Right lobe of liver (tissue), 6 donors: ENCODE measurements at regions not wholly inside any gene's neighbourhood (a gene's known extent, or its start where the extent isn't known, plus 50 kb on each side); places are given as distances from the start of the nearest gene placed in this dataset.

Experiments used
- ATAC-seq, 4 donors: fragments of 200-7000 bp; cut with Tn5 transposase; one replicate each; pipeline ENCODE4 v1.9.1; 2020; ENCODE audit warnings: mild to moderate bottlenecking in 4 of 4, moderate library complexity in 4 of 4
- DNase-seq, 3 donors: peaks; one replicate each; pipeline ENCODE4 v3.0.0-alpha.2; 2020
- H3K27ac ChIP-seq, 3 donors: fragments of 200-600 bp; one replicate each; pipeline ENCODE4 v1.8.0; 2022
- H3K27me3 ChIP-seq, 2 donors: fragments of 200-600 bp; one replicate each; pipeline ENCODE4 v1.8.0; 2022
- H3K36me3 ChIP-seq, 4 donors: fragments of 200-600 bp; sonication (generic) in 1 of 4; one replicate each; pipeline versions ENCODE4 v1.5.1 to v1.8.0; 2017 to 2022; ENCODE audit warnings: control low read depth in 1 of 4
- H3K4me1 ChIP-seq, 4 donors: fragments of 200-600 bp; sonication (generic) in 1 of 4; one replicate each; pipeline versions ENCODE4 v1.5.1 to v1.8.0; 2017 to 2022; ENCODE audit warnings: control low read depth in 1 of 4
- H3K4me3 ChIP-seq, 3 donors: fragments of 200-600 bp; one replicate each; pipeline ENCODE4 v1.8.0; 2022
- H3K9me3 ChIP-seq, 4 donors: fragments of 200-600 bp; sonication (generic) in 1 of 4; one replicate each; pipeline versions ENCODE4 v1.5.1 to v1.8.0; 2017 to 2022; ENCODE audit warnings: control low read depth in 1 of 4
- POLR2A ChIP-seq: fragments of 450-650 bp; IDR thresholded peaks from one replicate; pipeline ENCODE4 v1.6.1; 2017; ENCODE audit warnings: antibody characterized with exemption, mild to moderate bottlenecking
- WGBS: methylation state at CpG from one replicate; pipeline ENCODE4 v1.1.6; 2018; ENCODE audit warnings: low coverage, low lambda C conversion rate; ENCODE audit not compliant: insufficient coverage; ENCODE audit errors: missing lambda C conversion rate; 5-methylcytosine and 5-hydroxymethylcytosine counted together
- intact Hi-C, 2 donors: fragments of 100-400 bp; cut with DNase I; formaldehyde crosslinking; loops; one replicate each; pipeline versions ENCODE4 v1.11.2 to v1.14.1; 2022
- TF ChIP-seq, protein P1 (sequence below), 4 donors: fragments of 200-600 bp in 3 of 4; fragments of 450-650 bp in 1 of 4; IDR thresholded peaks; one replicate each; pipeline versions ENCODE4 v1.5.1 to v1.8.0; 2016 to 2022; ENCODE audit warnings: antibody characterized with exemption in 4 of 4, mild to moderate bottlenecking in 2 of 4
- donor health status: DM: no; HTN: yes; CAD: no.
- donor health status: DM: no; HTN: no; CAD: no.
- donor health status: DM: no; HTN: no; CAD: no.
- donor health status: DM: no; HTN: yes; CAD: no.
- donor health status: DM: no; HTN: yes; CAD: no.

DNA sequence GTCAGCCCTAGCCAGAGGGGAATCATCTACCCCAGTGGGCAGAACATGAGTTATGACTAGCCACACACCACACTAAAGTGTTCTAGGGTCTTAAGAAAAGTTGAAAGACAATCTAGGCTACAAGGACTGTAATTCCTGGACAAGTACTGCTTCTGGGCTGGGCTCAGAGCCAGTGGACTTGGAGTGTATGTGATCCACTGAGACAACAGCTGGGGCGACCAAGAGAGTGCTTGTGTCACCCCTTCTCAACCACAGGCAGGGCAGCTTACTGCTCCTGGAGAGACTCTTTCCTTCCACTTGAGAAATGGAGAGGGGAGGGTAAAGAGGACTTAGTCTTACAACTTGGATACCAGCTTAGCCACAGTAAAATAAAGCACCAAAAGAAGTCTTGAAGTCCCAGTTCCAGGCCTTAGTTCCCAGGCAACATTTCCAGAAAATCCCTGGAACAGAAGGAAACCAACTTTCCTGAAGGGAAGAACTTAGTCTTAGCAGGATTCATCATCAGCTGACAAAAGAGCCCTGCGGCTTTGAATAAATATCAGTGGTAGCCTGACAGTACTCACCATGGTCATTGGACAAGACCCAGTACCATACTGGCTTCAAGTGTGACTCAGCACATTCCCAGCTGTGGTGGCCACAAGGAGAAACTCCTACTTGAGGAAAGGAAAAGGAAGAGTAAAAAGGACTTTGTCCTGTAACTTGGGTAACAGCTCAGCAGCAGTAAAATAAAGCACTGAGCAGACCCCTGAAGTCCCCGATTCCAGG, 355.1 kb upstream of the ADGRB3 start:
- Histone ChIP-seq H3K4me1 (no peaks in the 10 kb centered on the region), H3K4me3 (no peak overlapping the region), H3K27me3 (no peaks in the 10 kb centered on the region), H3K36me3 (no peaks in the 10 kb centered on the region), H3K27ac (no peak overlapping the region), H3K9me3 (no peaks in the 10 kb centered on the region)
- intact Hi-C loops, result no loop called here
- TF ChIP-seq, protein P1, sequence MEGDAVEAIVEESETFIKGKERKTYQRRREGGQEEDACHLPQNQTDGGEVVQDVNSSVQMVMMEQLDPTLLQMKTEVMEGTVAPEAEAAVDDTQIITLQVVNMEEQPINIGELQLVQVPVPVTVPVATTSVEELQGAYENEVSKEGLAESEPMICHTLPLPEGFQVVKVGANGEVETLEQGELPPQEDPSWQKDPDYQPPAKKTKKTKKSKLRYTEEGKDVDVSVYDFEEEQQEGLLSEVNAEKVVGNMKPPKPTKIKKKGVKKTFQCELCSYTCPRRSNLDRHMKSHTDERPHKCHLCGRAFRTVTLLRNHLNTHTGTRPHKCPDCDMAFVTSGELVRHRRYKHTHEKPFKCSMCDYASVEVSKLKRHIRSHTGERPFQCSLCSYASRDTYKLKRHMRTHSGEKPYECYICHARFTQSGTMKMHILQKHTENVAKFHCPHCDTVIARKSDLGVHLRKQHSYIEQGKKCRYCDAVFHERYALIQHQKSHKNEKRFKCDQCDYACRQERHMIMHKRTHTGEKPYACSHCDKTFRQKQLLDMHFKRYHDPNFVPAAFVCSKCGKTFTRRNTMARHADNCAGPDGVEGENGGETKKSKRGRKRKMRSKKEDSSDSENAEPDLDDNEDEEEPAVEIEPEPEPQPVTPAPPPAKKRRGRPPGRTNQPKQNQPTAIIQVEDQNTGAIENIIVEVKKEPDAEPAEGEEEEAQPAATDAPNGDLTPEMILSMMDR (IDR thresholded peaks at IDR 0.05), result no peak
- no peak for TF ChIP-seq POLR2A
- ATAC-seq (no peak), DNase-seq (no peak)
- 53% methylated on average over 2 of the region's 3 CpGs for WGBS

DNA sequence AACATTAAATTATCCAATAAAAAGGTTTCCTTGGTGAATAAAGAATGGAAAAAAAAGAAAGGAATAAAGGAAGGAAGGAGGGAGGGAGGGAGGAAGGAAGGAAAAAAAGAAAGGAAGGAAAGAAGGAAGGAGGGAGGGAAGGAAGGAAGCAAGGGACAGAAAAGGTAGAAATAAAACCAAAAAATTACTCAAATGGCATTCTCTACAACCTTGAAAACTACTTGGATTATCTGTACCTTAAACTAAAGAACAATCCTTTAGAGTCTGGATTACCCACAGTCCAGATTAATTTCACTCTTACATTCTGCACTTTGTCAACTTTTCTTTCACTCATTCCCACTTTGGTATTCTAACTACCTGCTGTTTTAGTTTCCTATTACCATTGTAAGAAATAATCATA, 361.8 kb upstream of the ADGRB3 start:
- intact Hi-C loops, result no loop called here
- TF ChIP-seq, protein P1 (IDR thresholded peaks at IDR 0.05), result no peak
- TF ChIP-seq POLR2A, result no peak
- Histone ChIP-seq H3K27me3 (no peaks in the 10 kb centered on the region), H3K4me3 (no peak overlapping the region), H3K4me1 (no peaks in the 10 kb centered on the region), H3K9me3 (no peaks in the 10 kb centered on the region), H3K36me3 (no peaks in the 10 kb centered on the region), H3K27ac (no peak overlapping the region)
- ATAC-seq, result no peak
- DNase-seq, result no peak

DNA sequence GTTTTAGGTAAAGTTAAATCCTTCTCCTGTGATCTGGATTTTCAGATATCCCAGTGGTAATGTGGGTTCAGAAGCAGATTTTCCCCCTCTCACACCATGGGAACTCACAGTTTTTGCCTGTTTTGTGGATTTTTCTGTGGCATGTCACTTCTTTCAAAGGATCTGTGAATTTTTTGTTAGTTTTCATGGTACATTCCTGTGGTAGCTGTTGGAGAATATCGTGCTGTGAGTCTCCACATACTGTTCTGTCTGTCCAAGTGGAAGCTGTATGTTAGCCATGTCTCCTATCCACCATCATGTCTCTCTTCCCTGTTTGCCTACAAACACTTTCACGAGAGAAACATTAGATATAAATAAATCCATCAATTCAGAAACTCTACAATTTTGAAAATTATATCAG, 378.7 kb upstream of the ADGRB3 start:
- DNase-seq, result no peak
- no peak overlapping the region for H3K27ac ChIP-seq
- ATAC-seq, result no peak
- intact Hi-C loops, result no loop called here
- H3K4me3 ChIP-seq, result no peak overlapping the region
- H3K36me3 ChIP-seq, result no peaks in the 10 kb centered on the region
- 13% methylated on average over 2 of the region's 2 CpGs for WGBS
- no peaks in the 10 kb centered on the region for H3K9me3 ChIP-seq
- no peak for TF ChIP-seq POLR2A
- TF ChIP-seq, protein P1 (IDR thresholded peaks at IDR 0.05), result no peak
- no peaks in the 10 kb centered on the region for H3K27me3 ChIP-seq
- no peaks in the 10 kb centered on the region for H3K4me1 ChIP-seq

DNA sequence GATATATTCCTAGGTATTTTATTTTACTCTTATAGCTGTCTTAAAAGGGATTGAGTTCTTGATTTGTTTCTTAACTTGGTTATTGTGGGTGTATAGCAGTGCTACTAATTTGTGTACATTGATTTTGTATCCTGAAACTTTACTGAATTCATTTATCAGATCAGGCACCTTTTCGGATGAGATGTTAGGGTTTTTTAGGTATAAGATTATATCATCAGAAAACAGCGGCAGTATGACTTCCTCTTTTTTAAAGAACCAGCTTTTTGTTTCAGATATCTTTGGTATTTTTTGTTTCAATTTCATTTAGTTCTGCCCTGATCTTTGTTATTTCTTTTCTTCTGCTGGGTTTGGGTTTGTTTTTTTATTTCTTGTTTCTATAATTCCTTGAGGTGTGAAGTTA, 382.4 kb upstream of the ADGRB3 start:
- TF ChIP-seq POLR2A, result no peak
- TF ChIP-seq, protein P1 (IDR thresholded peaks at IDR 0.05), result no peak
- Histone ChIP-seq H3K4me1 (no peaks in the 10 kb centered on the region), H3K27me3 (no peaks in the 10 kb centered on the region), H3K9me3 (no peaks in the 10 kb centered on the region), H3K27ac (no peak overlapping the region), H3K4me3 (no peak overlapping the region), H3K36me3 (no peaks in the 10 kb centered on the region)
- WGBS, result 26% methylated on average over 2 of the region's 2 CpGs
- intact Hi-C loops, result no loop called here
- ATAC-seq, result no peak
- no peak for DNase-seq

DNA sequence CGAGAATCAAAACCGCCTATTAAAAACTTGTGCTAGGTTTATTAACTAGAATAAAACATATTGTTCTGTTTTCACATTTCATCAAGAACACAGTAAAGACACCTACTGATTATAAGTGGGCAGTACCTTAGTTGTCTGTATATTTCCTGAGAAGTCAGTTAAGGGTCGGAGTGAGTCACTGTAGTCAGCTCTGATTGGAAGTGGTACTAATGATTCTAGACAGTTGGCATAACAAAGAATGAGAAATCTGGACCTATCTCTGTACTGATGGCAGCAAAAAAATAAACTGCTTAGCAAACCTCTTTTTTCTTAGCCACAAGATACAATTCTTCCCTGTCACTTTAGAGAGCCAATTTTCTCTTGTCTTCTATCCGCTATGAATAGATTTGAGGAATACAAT, 387.3 kb upstream of the ADGRB3 start:
- ATAC-seq (no peak), DNase-seq (no peak)
- Histone ChIP-seq H3K4me1 (no peaks in the 10 kb centered on the region), H3K9me3 (no peaks in the 10 kb centered on the region), H3K27me3 (no peaks in the 10 kb centered on the region), H3K36me3 (no peaks in the 10 kb centered on the region), H3K4me3 (no peak overlapping the region), H3K27ac (no peak overlapping the region)
- TF ChIP-seq POLR2A, result no peak
- TF ChIP-seq, protein P1 (IDR thresholded peaks at IDR 0.05), result no peak
- intact Hi-C loops, result no loop called here
- 80% methylated on average over 4 of the region's 4 CpGs for WGBS
